ENCODE measurements at regions not wholly inside any gene's neighbourhood (a gene's known extent, or its start where the extent isn't known, plus 50 kb on each side); places are given as distances from the start of the nearest gene placed in this dataset.

DNA sequence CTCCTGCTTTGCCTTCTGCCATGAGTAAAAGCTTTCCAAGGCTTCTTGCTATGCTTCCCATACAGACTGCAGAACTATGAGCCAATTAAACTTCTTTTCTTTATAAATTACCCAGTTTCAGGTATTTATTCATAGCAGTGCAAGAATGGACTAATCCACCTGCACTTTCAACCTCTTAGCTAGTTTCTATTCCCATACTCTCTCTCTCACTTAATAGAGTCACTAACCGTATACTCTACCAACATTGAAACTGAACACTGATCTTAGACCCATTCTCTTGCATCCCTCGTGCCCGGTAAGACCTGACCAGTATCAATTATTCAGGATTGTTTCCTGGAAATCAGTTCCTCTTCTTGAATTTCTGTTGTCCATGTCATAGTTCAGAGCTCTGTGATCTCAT lies 92.7 kb upstream of the TMC3 start:
- H3K36me3 ChIP-seq (ENCODE audit: control insufficient read depth, insufficient read depth, low read length) = no peaks in the 10 kb centered on the region
- WGBS (ENCODE audit: insufficient coverage, insufficient read length) = no CpG with 5 or more reads among the region's 3 CpGs
- H3K27ac ChIP-seq (ENCODE audit: low read length) = no peak overlapping the region
- DNase-seq (ENCODE audit: low read depth, low spot score) = no peak
- H3K9me3 ChIP-seq (ENCODE audit: control insufficient read depth, insufficient read depth, low read length) = no peaks in the 10 kb centered on the region
- H3K4me1 ChIP-seq (ENCODE audit: control insufficient read depth, insufficient read depth, low read length) = no peaks in the 10 kb centered on the region
- H3K4me3 ChIP-seq (ENCODE audit: low read length) = no peak overlapping the region
- no peaks in the 10 kb centered on the region for H3K27me3 ChIP-seq (ENCODE audit: control insufficient read depth, insufficient read depth, low read length)

DNA sequence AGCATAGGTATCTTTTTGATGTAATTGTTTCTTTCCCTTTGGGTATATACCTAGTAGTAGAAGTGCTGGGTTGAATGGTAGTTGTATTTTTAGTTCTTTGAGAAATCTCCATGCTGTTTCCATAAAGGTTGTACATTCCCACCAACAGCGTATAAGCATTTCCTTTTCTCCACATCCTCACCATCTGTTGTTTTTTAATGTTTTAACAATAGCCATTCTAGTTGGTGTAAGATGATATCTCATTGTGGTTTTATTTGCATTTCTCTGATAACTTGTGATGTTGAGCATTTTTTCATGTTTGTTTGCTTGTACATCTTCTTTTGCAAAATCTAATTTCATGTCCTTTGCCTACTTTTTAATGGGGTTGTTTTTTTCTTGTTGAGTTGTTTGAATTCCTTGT lies 80.0 kb upstream of the TMC3 start:
- Histone ChIP-seq H3K36me3 (ENCODE audit: control insufficient read depth, insufficient read depth, low read length) (no peaks in the 10 kb centered on the region), H3K27ac (ENCODE audit: low read length) (no peak overlapping the region), H3K27me3 (ENCODE audit: control insufficient read depth, insufficient read depth, low read length) (no peaks in the 10 kb centered on the region), H3K4me3 (ENCODE audit: low read length) (no peak overlapping the region), H3K4me1 (ENCODE audit: control insufficient read depth, insufficient read depth, low read length) (no peaks in the 10 kb centered on the region), H3K9me3 (ENCODE audit: control insufficient read depth, insufficient read depth, low read length) (no peaks in the 10 kb centered on the region)
- no CpG with 5 or more reads among the region's 1 CpG for WGBS (ENCODE audit: insufficient coverage, insufficient read length)
- DNase-seq (ENCODE audit: low read depth, low spot score) = no peak

DNA sequence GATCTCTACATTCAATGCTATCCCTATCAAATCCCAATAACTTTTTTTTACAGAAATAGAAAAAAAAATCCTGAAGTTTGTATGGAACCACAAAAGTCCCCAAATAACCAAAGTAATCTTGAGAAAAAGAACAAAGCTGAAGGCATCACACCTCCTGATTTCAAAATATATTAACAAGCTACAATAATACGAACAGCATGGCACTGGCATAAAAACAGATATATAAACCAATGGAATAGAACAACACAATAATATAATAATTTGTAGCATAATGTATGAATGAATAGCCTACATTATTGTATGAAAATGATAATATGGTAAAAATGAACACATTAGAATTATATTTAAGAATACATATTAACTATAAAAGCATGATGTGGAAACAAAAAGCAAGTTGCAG lies 76.7 kb upstream of the TMC3 start:
- WGBS (ENCODE audit: insufficient coverage, insufficient read length) = no CpG with 5 or more reads among the region's 1 CpG
- no peak for DNase-seq (ENCODE audit: low read depth, low spot score)
- Histone ChIP-seq H3K27me3 (ENCODE audit: control insufficient read depth, insufficient read depth, low read length) (no peaks in the 10 kb centered on the region), H3K36me3 (ENCODE audit: control insufficient read depth, insufficient read depth, low read length) (no peaks in the 10 kb centered on the region), H3K4me1 (ENCODE audit: control insufficient read depth, insufficient read depth, low read length) (no peaks in the 10 kb centered on the region), H3K27ac (ENCODE audit: low read length) (no peak overlapping the region), H3K4me3 (ENCODE audit: low read length) (no peak overlapping the region), H3K9me3 (ENCODE audit: control insufficient read depth, insufficient read depth, low read length) (no peaks in the 10 kb centered on the region)

GRCh38 chr15:81449836-81450474 lies 75.9 kb upstream of the TMC3 start:
- no peaks in the 10 kb centered on the region for H3K36me3 ChIP-seq (ENCODE audit: control insufficient read depth, insufficient read depth, low read length)
- no CpG with 5 or more reads among the region's 2 CpGs for WGBS (ENCODE audit: insufficient coverage, insufficient read length)
- H3K4me3 ChIP-seq (ENCODE audit: low read length) = no peak overlapping the region
- DNase-seq (ENCODE audit: low read depth, low spot score) = no peak
- H3K27ac ChIP-seq (ENCODE audit: low read length) = no peak overlapping the region
- no peaks in the 10 kb centered on the region for H3K4me1 ChIP-seq (ENCODE audit: control insufficient read depth, insufficient read depth, low read length)
- H3K27me3 ChIP-seq (ENCODE audit: control insufficient read depth, insufficient read depth, low read length) = no peaks in the 10 kb centered on the region
- H3K9me3 ChIP-seq (ENCODE audit: control insufficient read depth, insufficient read depth, low read length) = no peaks in the 10 kb centered on the region

- no peak for DNase-seq (ENCODE audit: low read depth, low spot score)
- no CpG with 5 or more reads among the region's 5 CpGs for WGBS (ENCODE audit: insufficient coverage, insufficient read length)
- H3K9me3 ChIP-seq (ENCODE audit: control insufficient read depth, insufficient read depth, low read length) = no peaks in the 10 kb centered on the region
- H3K27me3 ChIP-seq (ENCODE audit: control insufficient read depth, insufficient read depth, low read length) = no peaks in the 10 kb centered on the region
- no peak overlapping the region for H3K27ac ChIP-seq (ENCODE audit: low read length)
- no peak overlapping the region for H3K4me3 ChIP-seq (ENCODE audit: low read length)
- H3K36me3 ChIP-seq (ENCODE audit: control insufficient read depth, insufficient read depth, low read length) = no peaks in the 10 kb centered on the region
- no peaks in the 10 kb centered on the region for H3K4me1 ChIP-seq (ENCODE audit: control insufficient read depth, insufficient read depth, low read length)
Observed at GRCh38 chr15:81443040-81443820, 69.2 kb upstream of the TMC3 start.

DNA sequence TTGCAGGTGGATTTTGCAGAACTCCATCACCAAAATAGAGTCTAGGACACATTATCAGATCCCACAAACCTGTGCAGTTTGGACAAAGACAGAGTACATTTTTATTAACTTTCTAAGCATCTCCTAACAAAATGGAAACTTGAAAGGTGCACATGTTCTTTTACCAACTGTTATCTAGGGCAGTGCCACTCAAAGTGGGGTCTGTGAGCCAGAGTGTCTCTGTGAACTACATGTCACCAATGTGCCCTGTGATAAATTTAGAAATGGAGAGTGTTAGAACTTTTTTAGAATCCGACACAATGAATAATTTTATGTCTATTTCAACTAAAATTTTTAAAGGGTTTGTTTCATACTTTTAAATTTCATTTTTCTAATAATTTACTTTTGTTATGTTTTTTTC lies 68.4 kb upstream of the TMC3 start:
- H3K9me3 ChIP-seq (ENCODE audit: control insufficient read depth, insufficient read depth, low read length) = no peaks in the 10 kb centered on the region
- H3K4me1 ChIP-seq (ENCODE audit: control insufficient read depth, insufficient read depth, low read length) = no peaks in the 10 kb centered on the region
- no peak overlapping the region for H3K4me3 ChIP-seq (ENCODE audit: low read length)
- no peak overlapping the region for H3K27ac ChIP-seq (ENCODE audit: low read length)
- no CpG with 5 or more reads among the region's 1 CpG for WGBS (ENCODE audit: insufficient coverage, insufficient read length)
- DNase-seq (ENCODE audit: low read depth, low spot score) = no peak
- no peaks in the 10 kb centered on the region for H3K36me3 ChIP-seq (ENCODE audit: control insufficient read depth, insufficient read depth, low read length)
- no peaks in the 10 kb centered on the region for H3K27me3 ChIP-seq (ENCODE audit: control insufficient read depth, insufficient read depth, low read length)

GRCh38 chr15:81434851-81435250 lies 60.8 kb upstream of the TMC3 start:
- H3K4me3 ChIP-seq (ENCODE audit: low read length) = no peak overlapping the region
- no peaks in the 10 kb centered on the region for H3K36me3 ChIP-seq (ENCODE audit: control insufficient read depth, insufficient read depth, low read length)
- no peak overlapping the region for H3K27ac ChIP-seq (ENCODE audit: low read length)
- H3K4me1 ChIP-seq (ENCODE audit: control insufficient read depth, insufficient read depth, low read length) = no peaks in the 10 kb centered on the region
- no peak for DNase-seq (ENCODE audit: low read depth, low spot score)
- H3K27me3 ChIP-seq (ENCODE audit: control insufficient read depth, insufficient read depth, low read length) = no peaks in the 10 kb centered on the region
- H3K9me3 ChIP-seq (ENCODE audit: control insufficient read depth, insufficient read depth, low read length) = no peaks in the 10 kb centered on the region

GRCh38 chr15:81433462-81433861 lies 59.4 kb upstream of the TMC3 start:
- H3K36me3 ChIP-seq (ENCODE audit: control insufficient read depth, insufficient read depth, low read length) = no peaks in the 10 kb centered on the region
- H3K27me3 ChIP-seq (ENCODE audit: control insufficient read depth, insufficient read depth, low read length) = no peaks in the 10 kb centered on the region
- no peak overlapping the region for H3K4me3 ChIP-seq (ENCODE audit: low read length)
- H3K9me3 ChIP-seq (ENCODE audit: control insufficient read depth, insufficient read depth, low read length) = no peaks in the 10 kb centered on the region
- no peak overlapping the region for H3K27ac ChIP-seq (ENCODE audit: low read length)
- WGBS (ENCODE audit: insufficient coverage, insufficient read length) = no CpG with 5 or more reads among the region's 3 CpGs
- H3K4me1 ChIP-seq (ENCODE audit: control insufficient read depth, insufficient read depth, low read length) = no peaks in the 10 kb centered on the region
- no peak for DNase-seq (ENCODE audit: low read depth, low spot score)

- Histone ChIP-seq H3K27ac (ENCODE audit: low read length) (no peak overlapping the region), H3K27me3 (ENCODE audit: control insufficient read depth, insufficient read depth, low read length) (no peaks in the 10 kb centered on the region), H3K4me3 (ENCODE audit: low read length) (no peak overlapping the region), H3K9me3 (ENCODE audit: control insufficient read depth, insufficient read depth, low read length) (no peaks in the 10 kb centered on the region), H3K36me3 (ENCODE audit: control insufficient read depth, insufficient read depth, low read length) (no peaks in the 10 kb centered on the region), H3K4me1 (ENCODE audit: control insufficient read depth, insufficient read depth, low read length) (no peaks in the 10 kb centered on the region)
- DNase-seq (ENCODE audit: low read depth, low spot score) = no peak
- no CpG with 5 or more reads among the region's 2 CpGs for WGBS (ENCODE audit: insufficient coverage, insufficient read length)
Observed at GRCh38 chr15:81432179-81432578, 58.2 kb upstream of the TMC3 start.

GRCh38 chr15:81427176-81427575 lies 53.2 kb upstream of the TMC3 start:
- Histone ChIP-seq H3K27ac (ENCODE audit: low read length) (no peak overlapping the region), H3K27me3 (ENCODE audit: control insufficient read depth, insufficient read depth, low read length) (no peaks in the 10 kb centered on the region), H3K36me3 (ENCODE audit: control insufficient read depth, insufficient read depth, low read length) (no peaks in the 10 kb centered on the region), H3K4me3 (ENCODE audit: low read length) (no peak overlapping the region), H3K4me1 (ENCODE audit: control insufficient read depth, insufficient read depth, low read length) (no peaks in the 10 kb centered on the region), H3K9me3 (ENCODE audit: control insufficient read depth, insufficient read depth, low read length) (no peaks in the 10 kb centered on the region)
- DNase-seq (ENCODE audit: low read depth, low spot score) = no peak
- WGBS (ENCODE audit: insufficient coverage, insufficient read length) = no CpG with 5 or more reads among the region's 6 CpGs

- DNase-seq (ENCODE audit: low read depth, low spot score) = no peak
Observed at GRCh38 chr15:81425905-81426304, 51.9 kb upstream of the TMC3 start.

More at GRCh38 chr15:81425905-81426304, 51.9 kb upstream of the TMC3 start:
- no peaks in the 10 kb centered on the region for H3K27me3 ChIP-seq (ENCODE audit: control insufficient read depth, insufficient read depth, low read length)
- no peaks in the 10 kb centered on the region for H3K4me1 ChIP-seq (ENCODE audit: control insufficient read depth, insufficient read depth, low read length)
- H3K27ac ChIP-seq (ENCODE audit: low read length) = no peak overlapping the region
- H3K36me3 ChIP-seq (ENCODE audit: control insufficient read depth, insufficient read depth, low read length) = no peaks in the 10 kb centered on the region
- no CpG with 5 or more reads among the region's 1 CpG for WGBS (ENCODE audit: insufficient coverage, insufficient read length)
- no peaks in the 10 kb centered on the region for H3K9me3 ChIP-seq (ENCODE audit: control insufficient read depth, insufficient read depth, low read length)
- no peak overlapping the region for H3K4me3 ChIP-seq (ENCODE audit: low read length)
